SU-DHL-6 (cell line): ENCODE measurements at regions not wholly inside any gene's neighbourhood (a gene's known extent, or its start where the extent isn't known, plus 50 kb on each side); places are given as distances from the start of the nearest gene placed in this dataset.
"Not testable (repeated sequence)": the region's sequence is repeated elsewhere in the genome, so short reads cannot be mapped to it uniquely, and the experiment has no call there.

Experiments
- H2AFZ ChIP-seq: fragments of 200-600 bp; sonication (generic); 2 replicates; pipeline ENCODE4 v1.6.1; 2014; ENCODE audit warnings: low read depth, mild to moderate bottlenecking, moderate library complexity, mixed read lengths, antibody characterized with exemption, low read length; ENCODE audit not compliant: severe bottlenecking
- H3F3A ChIP-seq: fragments of 200-600 bp; shearing (Covaris generic); 2 replicates; pipeline ENCODE4 v1.6.0; 2016; ENCODE audit warnings: antibody characterized with exemption, mild to moderate bottlenecking; ENCODE audit not compliant: insufficient read depth
- H3K27ac ChIP-seq: fragments of 200-600 bp; sonication (generic); 2 replicates; pipeline ENCODE4 v1.5.1; 2016; ENCODE audit warnings: low read depth, mild to moderate bottlenecking, low read length, moderate library complexity, mixed read lengths
- H3K27me3 ChIP-seq: fragments of 200-600 bp; sonication (generic), shearing (Covaris generic); 2 replicates; pipeline ENCODE4 v1.6.0; 2014; ENCODE audit warnings: mild to moderate bottlenecking, low read length
- H3K36me3 ChIP-seq: fragments of 200-600 bp; sonication (generic); 2 replicates; pipeline ENCODE4 v1.6.1; 2014; ENCODE audit warnings: mild to moderate bottlenecking, low read length, mixed read lengths
- H3K4me2 ChIP-seq: fragments of 300-600, 200-600 bp; shearing (Covaris generic), sonication (generic); 2 replicates; pipeline ENCODE4 v1.6.0; 2014; ENCODE audit warnings: low read length, low read depth, mild to moderate bottlenecking; ENCODE audit not compliant: poor library complexity, severe bottlenecking
- H3K4me3 ChIP-seq: fragments of 200-600 bp; sonication (generic); 2 replicates; pipeline ENCODE4 v1.5.1; 2014; ENCODE audit warnings: antibody characterized with exemption, low read length, mild to moderate bottlenecking, mixed read lengths; ENCODE audit not compliant: insufficient read depth, poor library complexity, severe bottlenecking
- H3K79me2 ChIP-seq: fragments of 200-600 bp; sonication (generic); 2 replicates; pipeline ENCODE4 v1.6.1; 2014; ENCODE audit warnings: mild to moderate bottlenecking, low read length, moderate library complexity; ENCODE audit not compliant: insufficient read depth
- H3K9ac ChIP-seq: fragments of 200-600 bp; sonication (generic); 2 replicates; pipeline ENCODE4 v1.7.0; 2014; ENCODE audit warnings: mild to moderate bottlenecking, low read length
- H3K9me2 ChIP-seq: fragments of 200-600 bp; sonication (generic); replicated peaks from 2 replicates; pipeline ENCODE4 v1.6.1; 2014; ENCODE audit warnings: low read length; ENCODE audit not compliant: insufficient read depth
- H3K9me3 ChIP-seq: fragments of 200-600 bp; sonication (generic); 2 replicates; pipeline ENCODE4 v1.6.1; 2014; ENCODE audit warnings: low read length, mixed read lengths; ENCODE audit not compliant: insufficient read depth
- H4K20me1 ChIP-seq: fragments of 200-600 bp; sonication (generic); 2 replicates; pipeline ENCODE4 v1.6.1; 2014; ENCODE audit warnings: low read depth, mild to moderate bottlenecking, antibody characterized with exemption, low read length, moderate library complexity, mixed read lengths
- CTCF ChIP-seq: fragments of 200-600 bp; sonication (generic); IDR thresholded peaks from one replicate; pipeline ENCODE4 v1.5.1; 2017; ENCODE audit warnings: antibody characterized with exemption, mild to moderate bottlenecking, low read length, moderate library complexity; ENCODE audit not compliant: insufficient read depth, poor library complexity, severe bottlenecking
- EZH2phosphoT487 ChIP-seq: fragments of 200-600 bp; sonication (generic), shearing (Covaris generic); conservative IDR thresholded peaks from 2 replicates; pipeline ENCODE4 v1.6.1; 2018; ENCODE audit warnings: mild to moderate bottlenecking, antibody characterized with exemption, low read length, moderate library complexity, mixed read lengths

- no peak overlapping the region for H2AFZ ChIP-seq
- H3K27ac ChIP-seq: no peak overlapping the region
- no peaks in the 10 kb centered on the region for H3K27me3 ChIP-seq
- H3F3A ChIP-seq: no peaks in the 10 kb centered on the region
- no peaks in the 10 kb centered on the region for H3K36me3 ChIP-seq
- no peaks in the 10 kb centered on the region for H3K79me2 ChIP-seq
- H3K4me2 ChIP-seq: no peak overlapping the region
- no peaks in the 10 kb centered on the region for H3K9me2 ChIP-seq
- TF ChIP-seq CTCF: no peak
- H3K9ac ChIP-seq: no peak overlapping the region
- no peak overlapping the region for H3K4me3 ChIP-seq
- peaks cover 23% of the 10 kb centered on the region; the same call in 1 of the 2 replicates for H3K9me3 ChIP-seq
- no peaks in the 10 kb centered on the region for H4K20me1 ChIP-seq
Measured at GRCh38 chr7:56449762-56450161, 333.5 kb upstream of the NUPR2 start.

GRCh38 chr7:56447864-56448693 is 331.9 kb upstream of the NUPR2 start:
- H4K20me1 ChIP-seq: no peaks in the 10 kb centered on the region
- TF ChIP-seq EZH2phosphoT487 (no peak), CTCF (no peak)
- no peaks in the 10 kb centered on the region for H3K27me3 ChIP-seq
- H2AFZ ChIP-seq: no peak overlapping the region
- no peaks in the 10 kb centered on the region for H3K36me3 ChIP-seq
- no peaks in the 10 kb centered on the region for H3K79me2 ChIP-seq
- H3K9me2 ChIP-seq: no peaks in the 10 kb centered on the region
- no peak overlapping the region for H3K9ac ChIP-seq
- no peak overlapping the region for H3K4me2 ChIP-seq
- no peak overlapping the region for H3K4me3 ChIP-seq
- peaks cover 21% of the 10 kb centered on the region; the same call in 1 of the 2 replicates for H3K9me3 ChIP-seq
- H3K27ac ChIP-seq: no peak overlapping the region
- H3F3A ChIP-seq: no peaks in the 10 kb centered on the region

GRCh38 chr7:56420528-56420927 is 304.3 kb upstream of the NUPR2 start:
- not testable (repeated sequence) for H3K27ac ChIP-seq, H3K4me2 ChIP-seq, H3K9ac ChIP-seq, H4K20me1 ChIP-seq, H2AFZ ChIP-seq, H3K79me2 ChIP-seq, H3K36me3 ChIP-seq, H3K27me3 ChIP-seq, H3K4me3 ChIP-seq, H3F3A ChIP-seq, H3K9me3 ChIP-seq, H3K9me2 ChIP-seq

- Histone ChIP-seq H4K20me1 (no peaks in the 10 kb centered on the region), H3K4me3 (no peak overlapping the region), H3K27ac (no peak overlapping the region), H3K79me2 (no peaks in the 10 kb centered on the region), H3K36me3 (no peaks in the 10 kb centered on the region), H2AFZ (no peak overlapping the region), H3K27me3 (no peaks in the 10 kb centered on the region), H3K9ac (no peak overlapping the region), H3K9me3 (no peaks in the 10 kb centered on the region), H3K4me2 (no peak overlapping the region), H3F3A (no peaks in the 10 kb centered on the region), H3K9me2 (no peaks in the 10 kb centered on the region)
- TF ChIP-seq EZH2phosphoT487 (no peak), CTCF (no peak)
Measured at GRCh38 chr7:56375173-56375572, 259.0 kb upstream of the NUPR2 start.

GRCh38 chr7:56374666-56375065 is 258.4 kb upstream of the NUPR2 start:
- H3K9me2 ChIP-seq, H4K20me1 ChIP-seq, H3K27ac ChIP-seq, H3K79me2 ChIP-seq, H3K27me3 ChIP-seq, H2AFZ ChIP-seq, H3K4me3 ChIP-seq, H3F3A ChIP-seq, H3K9me3 ChIP-seq, H3K36me3 ChIP-seq, H3K4me2 ChIP-seq, H3K9ac ChIP-seq: not testable (repeated sequence)

- H3K36me3 ChIP-seq, H3K9me3 ChIP-seq, H2AFZ ChIP-seq, H3K9ac ChIP-seq, H3K79me2 ChIP-seq, H4K20me1 ChIP-seq, H3K27ac ChIP-seq, H3K4me2 ChIP-seq, H3K27me3 ChIP-seq, H3K9me2 ChIP-seq, H3K4me3 ChIP-seq, H3F3A ChIP-seq: not testable (repeated sequence)
Measured at GRCh38 chr7:56373314-56373713, 257.1 kb upstream of the NUPR2 start.
